Endothelial cell (in vitro differentiated cells): ENCODE measurements at regions not wholly inside any gene's neighbourhood (a gene's known extent, or its start where the extent isn't known, plus 50 kb on each side); places are given as distances from the start of the nearest gene placed in this dataset.

Experiments used
- DNase-seq: peaks from one replicate; pipeline ENCODE4 v3.0.0; 2021; ENCODE audit warnings: low spot score
- H3K27ac Mint-ChIP-seq: one replicate; pipeline ENCODE4 v1.8.0; 2021; ENCODE audit warnings: mixed read lengths, inconsistent platforms; ENCODE audit not compliant: unreplicated experiment
- H3K27me3 Mint-ChIP-seq: one replicate; pipeline ENCODE4 v1.8.0; 2021; ENCODE audit warnings: mild to moderate bottlenecking, moderate library complexity, mixed read lengths, inconsistent platforms; ENCODE audit not compliant: unreplicated experiment
- H3K36me3 Mint-ChIP-seq: one replicate; pipeline ENCODE4 v1.8.0; 2021; ENCODE audit warnings: mild to moderate bottlenecking, low read depth, mixed read lengths, inconsistent platforms; ENCODE audit not compliant: unreplicated experiment
- H3K4me1 Mint-ChIP-seq: one replicate; pipeline ENCODE4 v1.8.0; 2021; ENCODE audit warnings: mild to moderate bottlenecking, mixed read lengths, inconsistent platforms; ENCODE audit not compliant: unreplicated experiment
- H3K4me3 Mint-ChIP-seq: one replicate; pipeline ENCODE4 v1.8.0; 2021; ENCODE audit warnings: mild to moderate bottlenecking, mixed read lengths, inconsistent platforms; ENCODE audit not compliant: unreplicated experiment
- H3K9me3 Mint-ChIP-seq: one replicate; pipeline ENCODE4 v1.8.0; 2021; ENCODE audit warnings: mixed read lengths, inconsistent platforms; ENCODE audit not compliant: unreplicated experiment
- TF ChIP-seq, protein P1 (sequence below): fragments of 200-600 bp; sonication (generic); IDR thresholded peaks from one replicate; pipeline ENCODE4 v1.5.0; 2021; ENCODE audit warnings: antibody characterized with exemption; ENCODE audit not compliant: unreplicated experiment

GRCh38 chr3:96209699-96210098 lies 604.7 kb upstream of the EPHA6 start:
- Mint-ChIP-seq H3K36me3 (no peaks in the 10 kb centered on the region), H3K27ac (no peak overlapping the region), H3K4me1 (no peaks in the 10 kb centered on the region), H3K27me3 (no peaks in the 10 kb centered on the region), H3K9me3 (peaks cover 4% of the 10 kb centered on the region), H3K4me3 (no peak overlapping the region)
- no peak for DNase-seq
- TF ChIP-seq, protein P1, sequence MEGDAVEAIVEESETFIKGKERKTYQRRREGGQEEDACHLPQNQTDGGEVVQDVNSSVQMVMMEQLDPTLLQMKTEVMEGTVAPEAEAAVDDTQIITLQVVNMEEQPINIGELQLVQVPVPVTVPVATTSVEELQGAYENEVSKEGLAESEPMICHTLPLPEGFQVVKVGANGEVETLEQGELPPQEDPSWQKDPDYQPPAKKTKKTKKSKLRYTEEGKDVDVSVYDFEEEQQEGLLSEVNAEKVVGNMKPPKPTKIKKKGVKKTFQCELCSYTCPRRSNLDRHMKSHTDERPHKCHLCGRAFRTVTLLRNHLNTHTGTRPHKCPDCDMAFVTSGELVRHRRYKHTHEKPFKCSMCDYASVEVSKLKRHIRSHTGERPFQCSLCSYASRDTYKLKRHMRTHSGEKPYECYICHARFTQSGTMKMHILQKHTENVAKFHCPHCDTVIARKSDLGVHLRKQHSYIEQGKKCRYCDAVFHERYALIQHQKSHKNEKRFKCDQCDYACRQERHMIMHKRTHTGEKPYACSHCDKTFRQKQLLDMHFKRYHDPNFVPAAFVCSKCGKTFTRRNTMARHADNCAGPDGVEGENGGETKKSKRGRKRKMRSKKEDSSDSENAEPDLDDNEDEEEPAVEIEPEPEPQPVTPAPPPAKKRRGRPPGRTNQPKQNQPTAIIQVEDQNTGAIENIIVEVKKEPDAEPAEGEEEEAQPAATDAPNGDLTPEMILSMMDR: no peak

DNA sequence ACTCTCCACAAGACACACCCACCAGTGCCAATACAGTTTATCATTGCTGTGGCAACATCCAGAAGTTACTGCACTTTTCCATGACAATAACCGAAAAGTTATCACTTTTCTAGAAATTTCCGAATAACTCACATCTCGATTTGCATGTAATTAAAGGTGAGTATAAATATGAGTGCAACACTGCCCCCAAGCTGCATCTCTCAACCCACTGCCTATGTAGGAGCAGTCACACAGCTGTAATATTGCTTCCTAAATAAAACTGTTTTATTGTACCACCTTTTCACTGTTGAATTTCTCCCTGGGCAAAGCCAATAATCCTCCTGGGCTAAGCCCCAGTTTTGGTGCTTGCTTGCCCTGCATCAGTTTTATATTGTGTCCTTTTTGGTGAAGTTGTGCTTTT lies 601.0 kb upstream of the EPHA6 start:
- Mint-ChIP-seq H3K36me3 (no peaks in the 10 kb centered on the region), H3K27me3 (no peaks in the 10 kb centered on the region), H3K9me3 (peaks cover 4% of the 10 kb centered on the region), H3K4me1 (no peaks in the 10 kb centered on the region), H3K27ac (no peak overlapping the region), H3K4me3 (no peak overlapping the region)
- TF ChIP-seq, protein P1: no peak
- no peak for DNase-seq

- no peak overlapping the region for H3K27ac Mint-ChIP-seq
- TF ChIP-seq, protein P1: no peak
- peaks cover 4% of the 10 kb centered on the region for H3K9me3 Mint-ChIP-seq
Observed at GRCh38 chr3:96214941-96215340, 599.5 kb upstream of the EPHA6 start.

DNA sequence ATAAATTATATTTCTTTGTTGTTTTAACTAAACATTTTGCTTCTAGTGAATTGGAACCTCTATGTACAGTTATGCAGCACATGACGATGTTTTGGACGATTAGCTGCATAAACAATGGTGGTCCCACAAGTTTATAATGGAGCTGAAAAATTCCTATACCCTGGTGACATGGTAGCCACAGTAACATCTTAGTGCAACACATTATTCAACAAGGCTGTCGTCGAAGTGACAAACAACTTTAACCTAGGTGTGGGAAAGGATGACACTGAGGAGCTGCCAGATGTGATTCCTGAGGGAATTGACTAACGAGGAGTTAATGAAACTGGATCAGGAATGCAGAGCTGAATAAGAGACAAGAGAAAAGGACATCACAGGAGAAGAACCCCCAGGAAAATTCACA lies 588.9 kb upstream of the EPHA6 start:
- H3K36me3 Mint-ChIP-seq: no peaks in the 10 kb centered on the region
- no peak for DNase-seq
- H3K9me3 Mint-ChIP-seq: no peaks in the 10 kb centered on the region
- H3K27me3 Mint-ChIP-seq: peaks cover 1% of the 10 kb centered on the region
- H3K4me3 Mint-ChIP-seq: no peak overlapping the region
- TF ChIP-seq, protein P1: no peak
- no peak overlapping the region for H3K27ac Mint-ChIP-seq
- H3K4me1 Mint-ChIP-seq: no peaks in the 10 kb centered on the region

More at GRCh38 chr3:96214941-96215340, 599.5 kb upstream of the EPHA6 start:
- Mint-ChIP-seq H3K4me1 (no peaks in the 10 kb centered on the region), H3K4me3 (no peak overlapping the region), H3K36me3 (no peaks in the 10 kb centered on the region), H3K27me3 (no peaks in the 10 kb centered on the region)
- DNase-seq: no peak

DNA sequence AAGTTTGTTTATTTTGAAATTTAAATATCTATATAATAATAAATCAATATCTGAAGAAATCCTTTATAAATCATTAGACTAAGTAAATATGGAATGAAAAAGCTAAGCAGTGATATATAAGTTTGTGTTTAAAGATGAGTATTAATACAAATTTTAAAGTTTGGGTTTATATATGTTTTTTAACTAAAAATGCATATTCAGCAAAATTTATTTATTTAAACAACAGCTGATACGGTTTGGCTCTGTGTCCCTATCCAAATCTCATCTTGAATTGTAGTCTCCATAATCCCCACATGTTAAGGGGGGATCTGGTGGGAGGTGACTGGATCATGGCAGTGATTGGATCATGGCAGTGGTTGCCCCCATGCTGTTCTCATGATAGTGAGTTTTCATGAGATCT lies 580.7 kb upstream of the EPHA6 start:
- Mint-ChIP-seq H3K36me3 (no peaks in the 10 kb centered on the region), H3K4me1 (no peaks in the 10 kb centered on the region), H3K9me3 (no peaks in the 10 kb centered on the region), H3K27me3 (no peaks in the 10 kb centered on the region), H3K4me3 (no peak overlapping the region), H3K27ac (no peak overlapping the region)
- TF ChIP-seq, protein P1: no peak
- no peak for DNase-seq
